Neural crest cell (in vitro differentiated cells): ENCODE measurements at regions not wholly inside any gene's neighbourhood (a gene's known extent, or its start where the extent isn't known, plus 50 kb on each side); places are given as distances from the start of the nearest gene placed in this dataset.

ENCODE experiments used
- DNase-seq: peaks from one replicate; pipeline ENCODE4 v3.0.0; 2021; ENCODE audit warnings: low read depth, mixed read lengths, low spot score
- H3K27ac Mint-ChIP-seq: one replicate; pipeline ENCODE4 v1.8.0; 2021; ENCODE audit warnings: mild to moderate bottlenecking, mixed read lengths; ENCODE audit not compliant: unreplicated experiment
- H3K27me3 Mint-ChIP-seq: 2 replicates; pipeline ENCODE4 v1.8.0; 2021; ENCODE audit warnings: low read depth, mild to moderate bottlenecking, mixed read lengths
- H3K36me3 Mint-ChIP-seq: 2 replicates; pipeline ENCODE4 v1.8.0; 2021; ENCODE audit warnings: low read depth, mild to moderate bottlenecking, mixed read lengths
- H3K4me1 Mint-ChIP-seq: 2 replicates; pipeline ENCODE4 v1.8.0; 2021; ENCODE audit warnings: mixed read lengths
- H3K4me3 Mint-ChIP-seq: one replicate; pipeline ENCODE4 v1.8.0; 2021; ENCODE audit warnings: mild to moderate bottlenecking, mixed read lengths
- H3K9me3 Mint-ChIP-seq: 2 replicates; pipeline ENCODE4 v1.8.0; 2021; ENCODE audit warnings: mixed read lengths
- TF ChIP-seq, protein P1 (sequence below): fragments of 200-600 bp; sonication (generic); conservative IDR thresholded peaks from 2 replicates; pipeline ENCODE4 v1.5.0; 2021; ENCODE audit warnings: antibody characterized with exemption, mild to moderate bottlenecking

DNA sequence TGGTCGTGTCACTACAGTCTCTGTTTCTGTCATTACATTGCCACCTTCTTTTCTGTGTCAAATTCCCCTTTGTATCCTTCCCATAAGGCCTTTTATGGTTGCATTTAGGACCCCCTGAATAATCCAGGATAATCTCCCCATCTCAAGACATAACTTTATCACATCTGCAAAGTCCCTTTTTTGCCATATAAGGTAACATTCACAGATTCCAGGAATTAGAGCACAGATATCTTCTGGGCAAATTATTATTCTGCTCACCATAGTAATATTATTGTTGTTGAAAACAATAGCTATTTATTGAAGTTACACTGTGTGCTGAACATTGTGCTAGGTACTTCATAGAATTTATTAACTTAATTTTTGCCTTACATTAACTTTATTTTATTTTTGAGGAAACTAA, 159.1 kb downstream of the TFAP2B start:
- Mint-ChIP-seq H3K36me3 (no peaks in the 10 kb centered on the region), H3K9me3 (no peaks in the 10 kb centered on the region), H3K4me3 (no peak overlapping the region), H3K27ac (no peak overlapping the region), H3K27me3 (no peaks in the 10 kb centered on the region), H3K4me1 (no peaks in the 10 kb centered on the region)
- TF ChIP-seq, protein P1, sequence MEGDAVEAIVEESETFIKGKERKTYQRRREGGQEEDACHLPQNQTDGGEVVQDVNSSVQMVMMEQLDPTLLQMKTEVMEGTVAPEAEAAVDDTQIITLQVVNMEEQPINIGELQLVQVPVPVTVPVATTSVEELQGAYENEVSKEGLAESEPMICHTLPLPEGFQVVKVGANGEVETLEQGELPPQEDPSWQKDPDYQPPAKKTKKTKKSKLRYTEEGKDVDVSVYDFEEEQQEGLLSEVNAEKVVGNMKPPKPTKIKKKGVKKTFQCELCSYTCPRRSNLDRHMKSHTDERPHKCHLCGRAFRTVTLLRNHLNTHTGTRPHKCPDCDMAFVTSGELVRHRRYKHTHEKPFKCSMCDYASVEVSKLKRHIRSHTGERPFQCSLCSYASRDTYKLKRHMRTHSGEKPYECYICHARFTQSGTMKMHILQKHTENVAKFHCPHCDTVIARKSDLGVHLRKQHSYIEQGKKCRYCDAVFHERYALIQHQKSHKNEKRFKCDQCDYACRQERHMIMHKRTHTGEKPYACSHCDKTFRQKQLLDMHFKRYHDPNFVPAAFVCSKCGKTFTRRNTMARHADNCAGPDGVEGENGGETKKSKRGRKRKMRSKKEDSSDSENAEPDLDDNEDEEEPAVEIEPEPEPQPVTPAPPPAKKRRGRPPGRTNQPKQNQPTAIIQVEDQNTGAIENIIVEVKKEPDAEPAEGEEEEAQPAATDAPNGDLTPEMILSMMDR: no peak
- DNase-seq: no peak

DNA sequence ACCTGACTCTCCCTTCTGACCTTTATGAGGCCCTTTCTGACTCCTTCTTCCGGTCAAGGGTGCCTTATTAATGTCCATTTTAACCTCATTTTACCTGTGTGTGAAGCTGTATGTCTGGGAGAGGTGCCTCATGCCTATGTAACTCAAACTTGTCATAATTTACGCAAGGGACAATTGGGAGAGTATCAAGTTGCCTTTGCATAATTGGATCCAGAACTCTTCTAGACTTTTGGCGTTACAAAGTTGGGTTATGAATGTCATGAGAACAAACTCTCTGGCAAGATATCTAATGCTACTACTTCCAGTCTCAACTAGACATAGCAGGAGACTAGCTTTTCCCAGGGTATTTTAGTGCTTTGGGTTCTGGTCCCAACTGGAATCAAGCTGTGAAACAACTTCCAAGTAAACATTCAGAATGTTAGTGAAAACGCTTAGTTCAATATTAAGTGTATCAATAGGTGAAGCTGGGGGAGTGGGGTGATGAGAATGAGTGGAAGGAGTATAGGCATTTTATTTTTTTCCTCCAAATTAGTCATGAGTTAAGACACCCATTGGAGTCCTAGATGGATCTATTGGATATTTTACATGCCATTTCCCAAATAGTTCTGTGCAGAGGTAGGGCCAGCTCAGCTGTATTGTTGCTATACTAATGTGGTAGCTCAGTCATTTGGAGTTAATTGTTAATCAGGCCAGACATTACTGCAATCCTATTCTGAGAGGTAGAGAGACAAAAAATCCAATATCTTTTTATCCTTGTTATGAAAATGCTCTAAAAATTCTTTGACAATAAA, 159.9 kb downstream of the TFAP2B start:
- H3K27me3 Mint-ChIP-seq: no peaks in the 10 kb centered on the region
- no peak for DNase-seq
- H3K4me1 Mint-ChIP-seq: no peaks in the 10 kb centered on the region
- H3K4me3 Mint-ChIP-seq: no peak overlapping the region
- H3K9me3 Mint-ChIP-seq: no peaks in the 10 kb centered on the region
- TF ChIP-seq, protein P1: no peak
- no peaks in the 10 kb centered on the region for H3K36me3 Mint-ChIP-seq
- H3K27ac Mint-ChIP-seq: no peak overlapping the region

DNA sequence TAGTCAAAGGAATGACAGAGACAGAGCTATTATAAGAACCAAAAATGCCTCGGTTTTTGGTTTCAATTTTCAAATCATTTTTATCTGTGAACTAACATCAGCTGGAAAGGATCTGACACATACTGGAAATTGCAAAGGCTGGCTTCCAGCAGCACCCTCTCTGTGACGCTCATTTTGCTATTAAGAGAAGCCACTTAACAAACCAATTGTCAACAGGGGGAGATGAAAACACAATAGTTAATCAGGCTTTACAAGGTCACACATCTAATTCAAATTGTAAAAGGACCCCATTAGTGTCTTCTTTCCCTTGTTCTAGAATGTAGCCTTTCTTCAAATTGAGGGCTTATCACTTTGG, 160.5 kb downstream of the TFAP2B start:
- H3K4me1 Mint-ChIP-seq: no peaks in the 10 kb centered on the region
- TF ChIP-seq, protein P1: no peak
- H3K27ac Mint-ChIP-seq: no peak overlapping the region
- H3K36me3 Mint-ChIP-seq: no peaks in the 10 kb centered on the region
- DNase-seq: no peak
- no peaks in the 10 kb centered on the region for H3K27me3 Mint-ChIP-seq
- H3K4me3 Mint-ChIP-seq: no peak overlapping the region
- no peaks in the 10 kb centered on the region for H3K9me3 Mint-ChIP-seq

DNA sequence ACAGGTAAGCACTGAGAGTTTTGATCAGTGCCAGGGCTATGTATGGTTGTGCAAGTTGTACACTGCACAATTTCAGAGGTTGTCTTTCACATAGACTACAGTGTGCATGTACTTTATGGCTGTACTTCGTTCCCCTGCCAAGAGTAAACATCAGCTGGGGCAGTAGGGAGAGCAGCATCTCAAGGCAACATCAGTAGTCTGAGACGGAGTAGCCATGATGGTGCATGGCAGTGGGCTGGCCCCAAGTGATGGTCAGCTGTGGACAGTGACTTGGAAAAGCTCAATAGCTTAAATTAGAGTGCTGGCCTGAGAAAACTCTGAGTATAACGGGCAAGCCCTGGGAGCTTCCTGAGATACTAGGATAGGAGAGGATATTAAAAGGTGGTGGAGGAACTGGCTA, 165.5 kb downstream of the TFAP2B start:
- Mint-ChIP-seq H3K36me3 (no peaks in the 10 kb centered on the region), H3K27ac (no peak overlapping the region), H3K4me1 (no peaks in the 10 kb centered on the region), H3K4me3 (no peak overlapping the region), H3K9me3 (peaks cover 2% of the 10 kb centered on the region), H3K27me3 (no peaks in the 10 kb centered on the region)
- no peak for DNase-seq
- TF ChIP-seq, protein P1: no peak

DNA sequence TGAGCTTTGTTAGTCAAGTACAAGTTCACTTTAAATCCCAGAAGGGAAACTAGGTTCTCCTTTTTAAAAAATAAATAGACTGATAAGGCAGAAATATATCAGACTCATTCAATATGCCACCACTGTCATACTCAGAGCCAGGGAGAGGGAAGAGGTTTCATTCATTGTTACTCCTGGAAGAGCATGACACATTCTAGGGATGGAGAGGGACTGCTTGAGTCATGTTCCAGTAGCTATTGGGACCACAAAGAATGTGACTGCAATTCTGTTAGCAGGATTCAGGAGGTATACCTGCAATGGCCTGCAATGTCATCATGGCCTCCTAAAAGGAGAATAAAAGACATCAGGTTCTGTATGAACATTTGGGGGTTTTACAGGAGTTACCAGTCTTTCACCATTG, 167.6 kb downstream of the TFAP2B start:
- DNase-seq: no peak
- Mint-ChIP-seq H3K27ac (no peak overlapping the region), H3K9me3 (peaks cover 2% of the 10 kb centered on the region), H3K27me3 (no peaks in the 10 kb centered on the region), H3K4me3 (no peak overlapping the region), H3K36me3 (no peaks in the 10 kb centered on the region), H3K4me1 (no peaks in the 10 kb centered on the region)
- TF ChIP-seq, protein P1: no peak
